BJ (cell line): ENCODE measurements at regions not wholly inside any gene's neighbourhood (a gene's known extent, or its start where the extent isn't known, plus 50 kb on each side); places are given as distances from the start of the nearest gene placed in this dataset.
"Not testable (repeated sequence)": the region's sequence is repeated elsewhere in the genome, so short reads cannot be mapped to it uniquely, and the experiment has no call there.

ENCODE experiments used
- CTCF ChIA-PET: fragments of 350-600 bp; formaldehyde crosslinking; extraction: SDS; loops from one replicate; lab custom pipeline; 2021; ENCODE audit warnings: antibody characterized with exemption, inconsistent platforms; lab: Yijun Ruan, JAX
- POLR2A ChIA-PET: fragments of 300-600 bp; sonication (Branson Sonifier 250); formaldehyde crosslinking; extraction: SDS; loops from one replicate; lab custom pipeline; 2021; ENCODE audit warnings: antibody characterized with exemption; lab: Charles Lee
- DNase-seq: peaks from one replicate; pipeline ENCODE4 v3.0.0-alpha.2; 2011; ENCODE audit warnings: low read depth
- H3K27me3 ChIP-seq: 2 replicates; pipeline ENCODE4 v1.6.0; 2011; ENCODE audit warnings: low read length; ENCODE audit not compliant: control insufficient read depth, insufficient read depth
- H3K36me3 ChIP-seq: 2 replicates; pipeline ENCODE4 v1.5.1; 2011; ENCODE audit warnings: low read length; ENCODE audit not compliant: control insufficient read depth, insufficient read depth
- H3K4me3 ChIP-seq: 2 replicates; pipeline ENCODE4 v1.5.1; 2011; ENCODE audit warnings: low read depth, mild to moderate bottlenecking, control low read depth, low read length
- CTCF ChIP-seq: IDR thresholded peaks from 2 replicates; pipeline ENCODE4 v1.5.1; 2011; ENCODE audit warnings: low read depth, mild to moderate bottlenecking, control low read depth, inconsistent platforms, low read length, moderate library complexity; ENCODE audit not compliant: insufficient read depth

- Histone ChIP-seq H3K36me3 (no peaks in the 10 kb centered on the region), H3K27me3 (no peaks in the 10 kb centered on the region), H3K4me3 (no peak overlapping the region)
- POLR2A ChIA-PET = no interaction called here
- CTCF ChIA-PET = interaction anchor here (0.6 kb wide), 1 partner anchor 998 kb away, joined by 4 read pairs; no protein-coding TSS in a partner anchor
- TF ChIP-seq CTCF = no peak
- DNase-seq = no peak
Measured at GRCh38 chr6:86017236-86017635, 374.6 kb upstream of the SYNCRIP start.

- no peak for TF ChIP-seq CTCF
- no peak for DNase-seq
- ChIA-PET CTCF (interaction anchor here (0.6 kb wide), 1 partner anchor 998 kb away, joined by 4 read pairs; no protein-coding TSS in a partner anchor), POLR2A (no interaction called here)
- H3K4me3 ChIP-seq = no peak overlapping the region
- no peaks in the 10 kb centered on the region for H3K27me3 ChIP-seq
- H3K36me3 ChIP-seq = no peaks in the 10 kb centered on the region
Measured at GRCh38 chr6:86016567-86016966, 373.9 kb upstream of the SYNCRIP start.

GRCh38 chr6:86016077-86016476 lies 373.4 kb upstream of the SYNCRIP start:
- Histone ChIP-seq H3K27me3 (no peaks in the 10 kb centered on the region), H3K4me3 (no peak overlapping the region), H3K36me3 (no peaks in the 10 kb centered on the region)
- no peak for DNase-seq
- ChIA-PET CTCF (no interaction called here), POLR2A (no interaction called here)
- no peak for TF ChIP-seq CTCF

- H3K36me3 ChIP-seq, CTCF ChIA-PET, POLR2A ChIA-PET, H3K27me3 ChIP-seq, H3K4me3 ChIP-seq, DNase-seq: not testable (repeated sequence)
Measured at GRCh38 chr6:86012991-86013390, 370.3 kb upstream of the SYNCRIP start.

GRCh38 chr6:86010915-86011786 lies 368.5 kb upstream of the SYNCRIP start:
- ChIA-PET CTCF (no interaction called here), POLR2A (no interaction called here)
- no peak for DNase-seq
- TF ChIP-seq CTCF = no peak
- no peaks in the 10 kb centered on the region for H3K27me3 ChIP-seq
- H3K4me3 ChIP-seq = no peak overlapping the region
- H3K36me3 ChIP-seq = no peaks in the 10 kb centered on the region
